ENCODE measurements at regions not wholly inside any gene's neighbourhood (a gene's known extent, or its start where the extent isn't known, plus 50 kb on each side); places are given as distances from the start of the nearest gene placed in this dataset.
"Not testable (repeated sequence)": the region's sequence is repeated elsewhere in the genome, so short reads cannot be mapped to it uniquely, and the experiment has no call there.

GRCh38 chr3:32632533-32633265 lies 52.3 kb upstream of the CNOT10 start:
- no peak for TF ChIP-seq CTCF (IDR thresholded peaks at IDR 0.05; ENCODE audit: control insufficient read depth, insufficient read depth, low read depth, low read length, missing control alignments)
- DNase-seq (ENCODE audit: low read depth) = no peak
- no peak overlapping the region for H3K4me3 ChIP-seq (ENCODE audit: control insufficient read depth, low read depth, low read length)

- no peak overlapping the region for H3K4me3 ChIP-seq (ENCODE audit: control insufficient read depth, low read depth, low read length)
- DNase-seq (ENCODE audit: low read depth) = no peak
- no peak for TF ChIP-seq CTCF (IDR thresholded peaks at IDR 0.05; ENCODE audit: control insufficient read depth, insufficient read depth, low read depth, low read length, missing control alignments)
Observed at GRCh38 chr3:32630266-32630665, 54.7 kb upstream of the CNOT10 start.

GRCh38 chr3:32626631-32627030 lies 56.0 kb upstream of the DYNC1LI1 start:
- peak; percentile 46 for DNase-seq (ENCODE audit: low read depth)
- no peak for TF ChIP-seq CTCF (IDR thresholded peaks at IDR 0.05; ENCODE audit: control insufficient read depth, insufficient read depth, low read depth, low read length, missing control alignments)
- H3K4me3 ChIP-seq (ENCODE audit: control insufficient read depth, low read depth, low read length) = peak overlapping the region; percentile 34

- H3K4me3 ChIP-seq (ENCODE audit: control insufficient read depth, low read depth, low read length); DNase-seq (ENCODE audit: low read depth): not testable (repeated sequence)
Observed at GRCh38 chr3:32625543-32626176, 55.0 kb upstream of the DYNC1LI1 start.

GRCh38 chr3:32623532-32623931 lies 52.9 kb upstream of the DYNC1LI1 start:
- DNase-seq (ENCODE audit: low read depth) = no peak
- TF ChIP-seq CTCF (IDR thresholded peaks at IDR 0.05; ENCODE audit: control insufficient read depth, insufficient read depth, low read depth, low read length, missing control alignments) = no peak
- no peak overlapping the region for H3K4me3 ChIP-seq (ENCODE audit: control insufficient read depth, low read depth, low read length)

- DNase-seq (ENCODE audit: low read depth) = no peak
- H3K4me3 ChIP-seq (ENCODE audit: control insufficient read depth, low read depth, low read length) = no peak overlapping the region
- no peak for TF ChIP-seq CTCF (IDR thresholded peaks at IDR 0.05; ENCODE audit: control insufficient read depth, insufficient read depth, low read depth, low read length, missing control alignments)
Observed at GRCh38 chr3:32621466-32621865, 50.8 kb upstream of the DYNC1LI1 start.

- no peak overlapping the region for H3K4me3 ChIP-seq (ENCODE audit: control insufficient read depth, low read depth, low read length)
- no peak for TF ChIP-seq CTCF (IDR thresholded peaks at IDR 0.05; ENCODE audit: control insufficient read depth, insufficient read depth, low read depth, low read length, missing control alignments)
- DNase-seq (ENCODE audit: low read depth) = no peak
Observed at GRCh38 chr3:32620611-32621310, 50.1 kb upstream of the DYNC1LI1 start.

All from AG09309 (cell line).